Keratinocyte (primary cell): ENCODE measurements at regions not wholly inside any gene's neighbourhood (a gene's known extent, or its start where the extent isn't known, plus 50 kb on each side); places are given as distances from the start of the nearest gene placed in this dataset.

Experiments used
- DNase-seq: peaks from one replicate; pipeline ENCODE4 v3.0.0-alpha.2; 2011; ENCODE audit warnings: low read depth, missing footprints, low spot score
- FAIRE-seq: peaks from 2 replicates; lab custom pipeline; 2011; peaks lifted over from hg19 to GRCh38; lab: Jason Lieb, UNC
- H2AFZ ChIP-seq: 2 replicates; pipeline ENCODE4 v1.6.0; 2012; ENCODE audit warnings: low read length, control low read depth, inconsistent platforms; ENCODE audit not compliant: control insufficient read depth
- H3K27ac ChIP-seq: 2 replicates; pipeline ENCODE4 v1.5.1; 2011; ENCODE audit warnings: low read length; ENCODE audit not compliant: control insufficient read depth, insufficient read depth
- H3K27me3 ChIP-seq: 3 replicates; pipeline ENCODE4 v1.6.0; 2011; ENCODE audit warnings: low read length; ENCODE audit not compliant: control insufficient read depth, insufficient read depth; ENCODE audit errors: extremely low read depth
- H3K36me3 ChIP-seq, 2 experiments: 2 replicates in 1 of 2; 3 replicates in 1 of 2; pipeline ENCODE4 v1.5.1; 2011; ENCODE audit warnings: low read length in 2 of 2, mild to moderate bottlenecking in 1 of 2; ENCODE audit not compliant: control insufficient read depth in 2 of 2, insufficient read depth in 2 of 2; ENCODE audit errors: extremely low read depth in 1 of 2
- H3K4me1 ChIP-seq: 3 replicates; pipeline ENCODE4 v1.5.1; 2011; ENCODE audit warnings: low read length; ENCODE audit not compliant: control insufficient read depth, insufficient read depth; ENCODE audit errors: extremely low read depth
- H3K4me2 ChIP-seq: 3 replicates; pipeline ENCODE4 v1.6.0; 2011; ENCODE audit warnings: low read depth, low read length; ENCODE audit not compliant: control insufficient read depth, insufficient read depth; ENCODE audit errors: extremely low read depth
- H3K4me3 ChIP-seq, 3 experiments: fragments of 200-600 bp in 1 of 3; sonication (generic) in 1 of 3; 2 replicates in 2 of 3; 3 replicates in 1 of 3; pipeline ENCODE4 v1.5.1; 2011 to 2016; ENCODE audit warnings: low read length in 3 of 3, mild to moderate bottlenecking in 3 of 3, control low read depth in 2 of 3, inconsistent platforms in 1 of 3, low read depth in 1 of 3, mixed read lengths in 1 of 3, mixed run types in 1 of 3, moderate library complexity in 1 of 3; ENCODE audit not compliant: control insufficient read depth in 2 of 3, insufficient read depth in 2 of 3; ENCODE audit errors: extremely low read depth in 1 of 3
- H3K79me2 ChIP-seq: 2 replicates; pipeline ENCODE4 v1.6.0; 2012; ENCODE audit warnings: low read length; ENCODE audit not compliant: control insufficient read depth, insufficient read depth
- H3K9ac ChIP-seq: 3 replicates; pipeline ENCODE4 v1.6.0; 2011; ENCODE audit warnings: low read length; ENCODE audit not compliant: control insufficient read depth, insufficient read depth; ENCODE audit errors: extremely low read depth
- H3K9me1 ChIP-seq: 3 replicates; pipeline ENCODE4 v1.6.0; 2011; ENCODE audit warnings: low read length; ENCODE audit not compliant: control insufficient read depth, insufficient read depth; ENCODE audit errors: extremely low read depth
- H3K9me3 ChIP-seq: 2 replicates; pipeline ENCODE4 v1.5.1; 2012; ENCODE audit warnings: low read depth, low read length; ENCODE audit not compliant: control insufficient read depth
- H4K20me1 ChIP-seq: 3 replicates; pipeline ENCODE4 v1.6.0; 2011; ENCODE audit warnings: low read length; ENCODE audit not compliant: control insufficient read depth, insufficient read depth; ENCODE audit errors: extremely low read depth
- EZH2 ChIP-seq: IDR thresholded peaks from one replicate; pipeline ENCODE4 v1.6.1; 2012; ENCODE audit warnings: inconsistent platforms, mild to moderate bottlenecking, low read length, moderate library complexity
- dilution Hi-C: fragments of 300-500 bp; cut with MboI; formaldehyde crosslinking; loops from one replicate; pipeline ENCODE4 v1.7.0; 2020; ENCODE audit warnings: low sequenced_read_pairs; ENCODE audit not compliant: extremely low pct_ligation_motif_present
- TF ChIP-seq, protein P1 (sequence below), 3 experiments: IDR thresholded peaks in 1 of 3; conservative IDR thresholded peaks in 1 of 3; optimal IDR thresholded peaks in 1 of 3; 2 replicates in 2 of 3; 3 replicates in 1 of 3; pipeline versions ENCODE3 to v1.5.1; 2011; ENCODE audit warnings: low read length in 3 of 3, mild to moderate bottlenecking in 3 of 3, moderate library complexity in 2 of 3, control low read depth in 1 of 3, inconsistent platforms in 1 of 3; ENCODE audit not compliant: insufficient read depth in 2 of 3; ENCODE audit errors: extremely low read depth in 1 of 3

DNA sequence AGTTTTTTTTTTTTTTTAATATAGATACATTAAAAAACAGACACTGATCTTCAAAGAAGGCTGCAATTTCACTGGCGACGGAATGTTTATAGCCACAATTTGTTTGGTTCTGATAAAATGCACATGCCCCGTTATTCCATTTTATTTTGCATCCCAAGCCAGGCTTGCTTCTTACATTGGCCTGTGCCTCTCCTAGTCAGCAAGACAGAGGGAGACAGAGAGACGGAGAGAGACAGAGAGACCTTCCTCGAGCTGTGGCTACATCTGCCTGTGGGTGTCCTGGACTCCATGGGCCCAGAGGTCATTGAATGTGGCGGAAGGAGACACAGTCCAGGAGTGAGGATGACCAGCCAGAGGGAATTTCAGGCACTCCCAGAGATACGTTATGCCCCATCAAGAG is 926.6 kb downstream of the VRK1 start:
- DNase-seq (no peak), FAIRE-seq (no peak)
- H3K9ac ChIP-seq, result no peak overlapping the region
- H3K27ac ChIP-seq, result no peak overlapping the region
- no peak overlapping the region for H2AFZ ChIP-seq
- no peaks in the 10 kb centered on the region for H3K79me2 ChIP-seq
- H3K9me3 ChIP-seq, result no peaks in the 10 kb centered on the region
- TF ChIP-seq, protein P1, sequence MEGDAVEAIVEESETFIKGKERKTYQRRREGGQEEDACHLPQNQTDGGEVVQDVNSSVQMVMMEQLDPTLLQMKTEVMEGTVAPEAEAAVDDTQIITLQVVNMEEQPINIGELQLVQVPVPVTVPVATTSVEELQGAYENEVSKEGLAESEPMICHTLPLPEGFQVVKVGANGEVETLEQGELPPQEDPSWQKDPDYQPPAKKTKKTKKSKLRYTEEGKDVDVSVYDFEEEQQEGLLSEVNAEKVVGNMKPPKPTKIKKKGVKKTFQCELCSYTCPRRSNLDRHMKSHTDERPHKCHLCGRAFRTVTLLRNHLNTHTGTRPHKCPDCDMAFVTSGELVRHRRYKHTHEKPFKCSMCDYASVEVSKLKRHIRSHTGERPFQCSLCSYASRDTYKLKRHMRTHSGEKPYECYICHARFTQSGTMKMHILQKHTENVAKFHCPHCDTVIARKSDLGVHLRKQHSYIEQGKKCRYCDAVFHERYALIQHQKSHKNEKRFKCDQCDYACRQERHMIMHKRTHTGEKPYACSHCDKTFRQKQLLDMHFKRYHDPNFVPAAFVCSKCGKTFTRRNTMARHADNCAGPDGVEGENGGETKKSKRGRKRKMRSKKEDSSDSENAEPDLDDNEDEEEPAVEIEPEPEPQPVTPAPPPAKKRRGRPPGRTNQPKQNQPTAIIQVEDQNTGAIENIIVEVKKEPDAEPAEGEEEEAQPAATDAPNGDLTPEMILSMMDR (optimal IDR thresholded peaks at IDR 0.05 in 1 of 3, IDR thresholded peaks at IDR 0.05 in 1 of 3, conservative IDR thresholded peaks at IDR 0.05 in 1 of 3; ENCODE audit: extremely low read depth in 1 of 3, insufficient read depth in 2 of 3, low read length in 3 of 3), result no peak
- TF ChIP-seq EZH2, result no peak
- H3K36me3 ChIP-seq, result no peaks in the 10 kb centered on the region
- no peak overlapping the region for H3K4me2 ChIP-seq
- dilution Hi-C loops, result no loop called here
- no peaks in the 10 kb centered on the region for H4K20me1 ChIP-seq
- no peak overlapping the region for H3K4me3 ChIP-seq
- no peaks in the 10 kb centered on the region for H3K27me3 ChIP-seq
- no peaks in the 10 kb centered on the region for H3K4me1 ChIP-seq
- H3K9me1 ChIP-seq, result no peaks in the 10 kb centered on the region

DNA sequence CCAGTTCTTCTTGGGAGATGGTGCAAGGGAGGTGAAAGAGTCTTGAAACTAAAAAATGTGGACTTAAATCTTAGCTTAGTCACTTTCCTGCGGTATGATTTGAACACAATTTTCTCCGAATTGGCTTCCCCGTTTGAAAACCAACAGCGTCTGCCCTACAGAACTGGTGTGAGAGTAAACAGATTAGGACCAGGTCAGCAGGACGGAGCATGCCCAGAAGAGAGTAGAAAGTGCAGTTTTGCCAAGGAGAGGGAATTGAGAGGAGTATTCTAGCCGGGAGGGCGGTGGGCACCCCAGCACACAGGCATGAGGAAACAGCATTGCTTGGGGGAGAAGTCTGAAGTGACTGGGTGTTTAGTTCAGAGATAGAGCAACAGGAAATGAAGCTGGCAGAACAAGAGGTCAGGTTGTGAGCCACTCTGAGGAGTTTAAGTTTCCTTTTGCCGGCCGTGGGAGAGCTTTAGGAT is 927.1 kb downstream of the VRK1 start:
- Histone ChIP-seq H3K36me3 (no peaks in the 10 kb centered on the region), H2AFZ (no peak overlapping the region), H3K9ac (no peak overlapping the region), H3K9me3 (no peaks in the 10 kb centered on the region), H4K20me1 (no peaks in the 10 kb centered on the region), H3K4me1 (no peaks in the 10 kb centered on the region), H3K4me3 (no peak overlapping the region), H3K9me1 (no peaks in the 10 kb centered on the region), H3K79me2 (no peaks in the 10 kb centered on the region), H3K4me2 (no peak overlapping the region), H3K27me3 (no peaks in the 10 kb centered on the region), H3K27ac (no peak overlapping the region)
- dilution Hi-C loops, result no loop called here
- TF ChIP-seq, protein P1 (optimal IDR thresholded peaks at IDR 0.05 in 1 of 3, IDR thresholded peaks at IDR 0.05 in 1 of 3, conservative IDR thresholded peaks at IDR 0.05 in 1 of 3; ENCODE audit: extremely low read depth in 1 of 3, insufficient read depth in 2 of 3, low read length in 3 of 3), result no peak
- no peak for TF ChIP-seq EZH2
- no peak for DNase-seq
- no peak for FAIRE-seq
